KMS-11 (cell line): ENCODE measurements at regions not wholly inside any gene's neighbourhood (a gene's known extent, or its start where the extent isn't known, plus 50 kb on each side); places are given as distances from the start of the nearest gene placed in this dataset.

Experiments
- H2AFZ ChIP-seq: fragments of 200-600 bp; sonication (generic); 2 replicates; pipeline ENCODE4 v1.6.1; 2016; ENCODE audit warnings: antibody characterized with exemption, mixed run types, low read depth
- H3K27ac ChIP-seq: fragments of 200-600 bp; sonication (generic); 2 replicates; pipeline ENCODE4 v1.6.1; 2016; ENCODE audit warnings: mild to moderate bottlenecking, mixed run types
- H3K27me3 ChIP-seq: fragments of 200-600 bp; sonication (generic); 2 replicates; pipeline ENCODE4 v1.6.1; 2017; ENCODE audit warnings: mild to moderate bottlenecking, low read depth, mixed run types, moderate library complexity; ENCODE audit not compliant: insufficient read depth
- H3K36me3 ChIP-seq: fragments of 200-600 bp; sonication (generic); 2 replicates; pipeline ENCODE4 v1.6.1; 2017; ENCODE audit warnings: mild to moderate bottlenecking, mixed run types; ENCODE audit not compliant: insufficient read depth
- H3K4me1 ChIP-seq: fragments of 200-600 bp; sonication (generic); 2 replicates; pipeline ENCODE4 v1.6.1; 2016; ENCODE audit warnings: mild to moderate bottlenecking, low read depth, mixed run types; ENCODE audit not compliant: poor library complexity, severe bottlenecking
- H3K4me2 ChIP-seq: fragments of 200-600 bp; sonication (generic); 2 replicates; pipeline ENCODE4 v1.7.0; 2016; ENCODE audit warnings: mild to moderate bottlenecking, mixed run types
- H3K4me3 ChIP-seq: fragments of 200-600 bp; sonication (generic); IDR thresholded peaks from 2 replicates; pipeline ENCODE4 v1.6.1; 2017; ENCODE audit warnings: low read depth, low read length, mixed read lengths; ENCODE audit not compliant: insufficient read depth
- H3K79me2 ChIP-seq: fragments of 200-600 bp; sonication (generic); 2 replicates; pipeline ENCODE4 v1.6.1; 2016; ENCODE audit warnings: low read depth, mixed run types; ENCODE audit not compliant: insufficient read depth
- H3K9ac ChIP-seq: fragments of 200-600 bp; sonication (generic); 2 replicates; pipeline ENCODE4 v1.6.1; 2016; ENCODE audit warnings: mild to moderate bottlenecking, mixed run types
- H4K20me1 ChIP-seq: fragments of 200-600 bp; sonication (generic); 2 replicates; pipeline ENCODE4 v1.6.1; 2016; ENCODE audit warnings: mild to moderate bottlenecking, mixed run types; ENCODE audit not compliant: insufficient read depth
- CTCF ChIP-seq: fragments of 200-600 bp; sonication (generic); conservative IDR thresholded peaks from 2 replicates; pipeline ENCODE4 v1.6.1; 2017; ENCODE audit warnings: low read depth, mild to moderate bottlenecking, antibody characterized with exemption, low read length, moderate library complexity, mixed read lengths

- TF ChIP-seq CTCF: no peak
- no peaks in the 10 kb centered on the region for H3K27me3 ChIP-seq
- no peak overlapping the region for H2AFZ ChIP-seq
- no peak overlapping the region for H3K27ac ChIP-seq
- H3K4me3 ChIP-seq: no peak overlapping the region
- no peaks in the 10 kb centered on the region for H4K20me1 ChIP-seq
- H3K36me3 ChIP-seq: no peaks in the 10 kb centered on the region
- no peak overlapping the region for H3K9ac ChIP-seq
- no peak overlapping the region for H3K4me2 ChIP-seq
- H3K79me2 ChIP-seq: no peaks in the 10 kb centered on the region
- no peaks in the 10 kb centered on the region for H3K4me1 ChIP-seq
Observed at GRCh38 chr21:20016435-20017005, 981.7 kb upstream of the NCAM2 start.

- no peak overlapping the region for H2AFZ ChIP-seq
- H3K36me3 ChIP-seq: no peaks in the 10 kb centered on the region
- H3K79me2 ChIP-seq: no peaks in the 10 kb centered on the region
- H3K27me3 ChIP-seq: no peaks in the 10 kb centered on the region
- no peak overlapping the region for H3K4me3 ChIP-seq
- no peak for TF ChIP-seq CTCF
- no peak overlapping the region for H3K9ac ChIP-seq
- no peak overlapping the region for H3K27ac ChIP-seq
- H4K20me1 ChIP-seq: no peaks in the 10 kb centered on the region
- no peaks in the 10 kb centered on the region for H3K4me1 ChIP-seq
- no peak overlapping the region for H3K4me2 ChIP-seq
Observed at GRCh38 chr21:20020026-20020425, 978.2 kb upstream of the NCAM2 start.

GRCh38 chr21:20023193-20023592 lies 975.0 kb upstream of the NCAM2 start:
- no peak overlapping the region for H3K4me2 ChIP-seq
- H3K4me1 ChIP-seq: no peaks in the 10 kb centered on the region
- H2AFZ ChIP-seq: no peak overlapping the region
- H3K9ac ChIP-seq: no peak overlapping the region
- H3K36me3 ChIP-seq: no peaks in the 10 kb centered on the region
- H3K79me2 ChIP-seq: no peaks in the 10 kb centered on the region
- no peak overlapping the region for H3K27ac ChIP-seq
- no peaks in the 10 kb centered on the region for H3K27me3 ChIP-seq
- no peak for TF ChIP-seq CTCF
- no peaks in the 10 kb centered on the region for H4K20me1 ChIP-seq
- no peak overlapping the region for H3K4me3 ChIP-seq

- Histone ChIP-seq H4K20me1 (no peaks in the 10 kb centered on the region), H2AFZ (no peak overlapping the region), H3K27me3 (no peaks in the 10 kb centered on the region), H3K36me3 (no peaks in the 10 kb centered on the region), H3K79me2 (no peaks in the 10 kb centered on the region), H3K4me2 (no peak overlapping the region), H3K4me3 (no peak overlapping the region), H3K4me1 (no peaks in the 10 kb centered on the region), H3K9ac (no peak overlapping the region), H3K27ac (no peak overlapping the region)
- no peak for TF ChIP-seq CTCF
Observed at GRCh38 chr21:20024741-20025140, 973.5 kb upstream of the NCAM2 start.
